Heart right ventricle (tissue), 16 donors: ENCODE measurements at regions not wholly inside any gene's neighbourhood (a gene's known extent, or its start where the extent isn't known, plus 50 kb on each side); places are given as distances from the start of the nearest gene placed in this dataset.

Experiments
- ATAC-seq, 8 donors: fragments of 200-7000 bp; cut with Tn5 transposase; one replicate each; pipeline ENCODE4 v1.9.1; 2020; ENCODE audit warnings: mild to moderate bottlenecking in 8 of 8, moderate library complexity in 8 of 8, moderate number of reproducible peaks in 1 of 8
- DNase-seq, 2 donors: peaks; one replicate each; pipeline ENCODE4 v3.0.0-alpha.2; 2020
- H3K27ac ChIP-seq, 10 donors: fragments of 200-600 bp; sonication (generic) in 2 of 10; one replicate each; pipeline versions ENCODE4 v1.5.0 to v1.8.0; 2020 to 2022; ENCODE audit warnings: mild to moderate bottlenecking in 3 of 10
- H3K27me3 ChIP-seq, 7 donors: fragments of 200-600 bp; one replicate each; pipeline ENCODE4 v1.8.0; 2021 to 2022; ENCODE audit warnings: mild to moderate bottlenecking in 2 of 7
- H3K36me3 ChIP-seq, 9 donors: fragments of 200-600 bp; sonication (generic) in 1 of 9; one replicate each; pipeline versions ENCODE4 v1.5.0 to v1.8.0; 2020 to 2022; ENCODE audit warnings: mild to moderate bottlenecking in 2 of 9
- H3K4me1 ChIP-seq, 9 donors: fragments of 200-600 bp; sonication (generic) in 1 of 9; one replicate each; pipeline versions ENCODE4 v1.5.0 to v1.8.0; 2020 to 2022; ENCODE audit warnings: mild to moderate bottlenecking in 4 of 9
- H3K4me3 ChIP-seq, 10 donors: fragments of 200-600 bp; sonication (generic) in 2 of 10; one replicate each; pipeline versions ENCODE4 v1.5.0 to v1.8.0; 2020 to 2022; ENCODE audit warnings: mild to moderate bottlenecking in 7 of 10, moderate library complexity in 2 of 10
- H3K9me3 ChIP-seq, 11 donors: fragments of 200-600 bp in 10 of 11; sonication (generic) in 2 of 11; one replicate each; pipeline versions ENCODE4 v1.5.0 to v1.8.0; 2013 to 2022; ENCODE audit warnings: mild to moderate bottlenecking in 2 of 11, control low read depth in 1 of 11, moderate library complexity in 1 of 11
- CTCF ChIP-seq, 9 donors: fragments of 200-600 bp; sonication (generic) in 2 of 9; IDR thresholded peaks; one replicate each; pipeline versions ENCODE4 v1.5.0 to v1.8.0; 2021 to 2022; ENCODE audit warnings: antibody characterized with exemption in 9 of 9, mild to moderate bottlenecking in 5 of 9, moderate library complexity in 1 of 9
- WGBS, 2 donors: extraction: QIAGEN DNeasy Blood & Tissue Kit; methylation state at CpG; one replicate each; pipeline ENCODE4 v1.1.7; 2013; ENCODE audit warnings: inconsistent platforms in 1 of 2; 5-methylcytosine and 5-hydroxymethylcytosine counted together
- intact Hi-C, 10 donors: fragments of 100-400 bp; cut with DNase I; formaldehyde crosslinking; loops; one replicate each; pipeline versions ENCODE4 v1.11.1 to v1.14.2; 2022
- donor health status: Arrhythmogenic right ventricular cardiomyopathy.
- donor health status: ischemic (EF 13 %, LVEDD 7.1; RV severe dilation, severe dysfunction).
- donor health status: healthy with polysubstance abuse.
- donor health status: DM: no; HTN: yes; CAD: no.
- donor health status: DM: no; HTN: no; CAD: no.
- donor health status: ischemic (EF 25% LVEDD 6.9; RV normal size, moderate dysfunction).
- donor health status: ischemic (EF 25% LVEDD 5.7; RV mildly dilated, moderate dysfunction).
- donor health status: healthy.
- donor health status: DM: yes; HTN: yes; CAD: no.
- donor health status: Ischemic cardiomyopathy.
- donor health status: ischemic (EF 35%, LVEDD 5.7; RV mildly dilated, moderate dysfunction).
- donor health status: nonischemic (EF 11% LVEDD 7.7; RV severe dilation, severe dysfunction).
- donor health status: DM: yes; HTN: yes; CAD: no.
- donor health status: PGD.
- donor health status: ischemic (EF 29% LVEDD 5.4; RV normal size, mild dysfunction).
- donor health status: nonischemic (EF 23%, LVEDD 6.1; RV moderate dilation, normal function).

GRCh38 chr10:21238717-21239116 is 286.8 kb downstream of the SKIDA1 start:
- Histone ChIP-seq H3K36me3 (no peaks in the 10 kb centered on the region), H3K9me3 (no peaks in the 10 kb centered on the region), H3K4me3 (no peak overlapping the region), H3K27ac (no peak overlapping the region), H3K4me1 (peaks cover 0 to 5% (median 0%) of the 10 kb centered on the region in 9 donors), H3K27me3 (no peaks in the 10 kb centered on the region)
- no peak for TF ChIP-seq CTCF (IDR thresholded peaks at IDR 0.05)
- WGBS, 2 donors, result 74 to 90% methylated on average over 2 of the region's 2 CpGs
- no peak for DNase-seq
- ATAC-seq, result no peak
- intact Hi-C loops, result no loop called here

GRCh38 chr10:21238044-21238443 is 287.4 kb downstream of the SKIDA1 start:
- intact Hi-C loops, result no loop called here
- no peak for TF ChIP-seq CTCF (IDR thresholded peaks at IDR 0.05)
- ATAC-seq, result no peak
- Histone ChIP-seq H3K36me3 (no peaks in the 10 kb centered on the region), H3K4me3 (no peak overlapping the region), H3K27me3 (no peaks in the 10 kb centered on the region), H3K27ac (no peak overlapping the region), H3K9me3 (no peaks in the 10 kb centered on the region), H3K4me1 (peaks cover 0 to 5% (median 0%) of the 10 kb centered on the region in 9 donors)
- DNase-seq, result no peak
- 95 to 96% methylated on average over 5 of the region's 5 CpGs for WGBS, 2 donors

GRCh38 chr10:21234761-21235160 is 290.7 kb downstream of the SKIDA1 start:
- ATAC-seq, result no peak
- no peak overlapping the region for H3K4me3 ChIP-seq
- no peaks in the 10 kb centered on the region for H3K27me3 ChIP-seq
- no peak for DNase-seq
- no peak for TF ChIP-seq CTCF (IDR thresholded peaks at IDR 0.05)
- no peaks in the 10 kb centered on the region for H3K4me1 ChIP-seq
- H3K9me3 ChIP-seq, result no peaks in the 10 kb centered on the region
- 86 to 88% methylated on average over 6 of the region's 6 CpGs for WGBS, 2 donors
- no peak overlapping the region for H3K27ac ChIP-seq
- intact Hi-C loops, result no loop called here
- H3K36me3 ChIP-seq, result no peaks in the 10 kb centered on the region

- no peak for TF ChIP-seq CTCF (IDR thresholded peaks at IDR 0.05)
- H3K36me3 ChIP-seq, result no peaks in the 10 kb centered on the region
- no peaks in the 10 kb centered on the region for H3K9me3 ChIP-seq
- DNase-seq (no peak), ATAC-seq (no peak)
- no peaks in the 10 kb centered on the region for H3K27me3 ChIP-seq
- intact Hi-C loops, result no loop called here
- no peak overlapping the region for H3K27ac ChIP-seq
- no peak overlapping the region for H3K4me3 ChIP-seq
- H3K4me1 ChIP-seq, result no peaks in the 10 kb centered on the region
These were observed 295.3 kb downstream of the SKIDA1 start for GRCh38 chr10:21230219-21230618.
